ENCODE measurements at regions not wholly inside any gene's neighbourhood (a gene's known extent, or its start where the extent isn't known, plus 50 kb on each side); places are given as distances from the start of the nearest gene placed in this dataset.

GRCh38 chr5:36820900-36821299, 55.7 kb upstream of the NIPBL start:
- Histone ChIP-seq H3K27me3 (ENCODE audit: control insufficient read depth in 2 of 2, insufficient read depth in 2 of 2, low read length in 2 of 2) (no peaks in the 10 kb centered on the region), H3K4me3 (ENCODE audit: low read length) (no peak overlapping the region), H3K4me1 (ENCODE audit: control insufficient read depth in 2 of 2, insufficient read depth in 2 of 2, low read length in 2 of 2) (no peaks in the 10 kb centered on the region), H3K36me3 (ENCODE audit: control insufficient read depth in 2 of 3, insufficient read depth in 3 of 3, low read length in 3 of 3) (no peaks in the 10 kb centered on the region), H3K9me3 (ENCODE audit: control insufficient read depth in 2 of 3, low read length in 3 of 3) (no peaks in the 10 kb centered on the region), H3K27ac (ENCODE audit: low read depth, low read length) (no peak overlapping the region)
- Mint-ChIP-seq H3K27me3 (peaks cover 17 to 44% (median 33%) of the 10 kb centered on the region in 5 donors), H3K27ac (no peak overlapping the region), H3K4me1 (no peaks in the 10 kb centered on the region), H3K9me3 (peaks cover 0 to 17% (median 2%) of the 10 kb centered on the region in 11 donors), H3K36me3 (no peaks in the 10 kb centered on the region), H3K4me3 (no peak overlapping the region)
- ChIA-PET CTCF (no interaction called here), POLR2A (no interaction called here)
- intact Hi-C loops (cut with micrococcal nuclease), result no loop called here
- DNase-seq (no peak), ATAC-seq (peak; percentile 77)

- DNase-seq, result no peak
- no peak overlapping the region for H3K27ac ChIP-seq (ENCODE audit: low read depth, low read length)
- no peaks in the 10 kb centered on the region for H3K36me3 ChIP-seq (ENCODE audit: control insufficient read depth in 2 of 3, insufficient read depth in 3 of 3, low read length in 3 of 3)
- H3K27me3 Mint-ChIP-seq, result peaks cover 21 to 59% (median 51%) of the 10 kb centered on the region in 5 donors
- H3K4me1 Mint-ChIP-seq, result no peaks in the 10 kb centered on the region
- H3K4me1 ChIP-seq (ENCODE audit: control insufficient read depth in 2 of 2, insufficient read depth in 2 of 2, low read length in 2 of 2), result no peaks in the 10 kb centered on the region
- intact Hi-C loops (cut with micrococcal nuclease), result no loop called here
- ATAC-seq, result no peak
- peaks cover 0 to 4% (median 0%) of the 10 kb centered on the region in 5 donors for H3K36me3 Mint-ChIP-seq
- H3K4me3 Mint-ChIP-seq, result no peak overlapping the region
- ChIA-PET POLR2A (no interaction called here), CTCF (no interaction called here)
- H3K4me3 ChIP-seq (ENCODE audit: low read length), result no peak overlapping the region
- peaks cover 0 to 17% (median 2%) of the 10 kb centered on the region in 11 donors for H3K9me3 Mint-ChIP-seq
- no peaks in the 10 kb centered on the region for H3K9me3 ChIP-seq (ENCODE audit: control insufficient read depth in 2 of 3, low read length in 3 of 3)
- H3K27me3 ChIP-seq (ENCODE audit: control insufficient read depth in 2 of 2, insufficient read depth in 2 of 2, low read length in 2 of 2), result no peaks in the 10 kb centered on the region
- no peak overlapping the region for H3K27ac Mint-ChIP-seq
Measured at GRCh38 chr5:36826694-36827093, 49.9 kb upstream of the NIPBL start.

Measured in naive thymus-derived CD4-positive, alpha-beta T cell (primary cell).